OCI-LY7 (cell line): ENCODE measurements at regions not wholly inside any gene's neighbourhood (a gene's known extent, or its start where the extent isn't known, plus 50 kb on each side); places are given as distances from the start of the nearest gene placed in this dataset.

Experiments used
- BruUV-seq: library from RNA; stranded (reverse); fragments of 400-500 nt; replicated peaks from 2 replicates; lab custom pipeline; 2021; lab: Mats Ljungman, UMichigan
- CTCF ChIA-PET: fragments of 300-600 bp; sonication (Branson Sonifier 250); formaldehyde crosslinking; loops from one replicate; lab custom pipeline; 2022; ENCODE audit warnings: antibody characterized with exemption; ENCODE audit not compliant: unreplicated experiment; lab: Charles Lee
- POLR2A ChIA-PET: fragments of 300-600 bp; sonication (Branson Sonifier 250); formaldehyde crosslinking; loops from one replicate; lab custom pipeline; 2022; ENCODE audit warnings: antibody characterized with exemption; lab: Charles Lee
- DNase-seq: peaks from one replicate; pipeline ENCODE4 v3.0.0-alpha.2; 2015; ENCODE audit warnings: low spot score
- H2AFZ ChIP-seq: fragments of 200-600 bp; sonication (generic), shearing (Covaris generic); 2 replicates; pipeline ENCODE4 v1.6.1; 2014; ENCODE audit warnings: mild to moderate bottlenecking, antibody characterized with exemption, low read length, moderate library complexity
- H3K27ac ChIP-seq: fragments of 200-600 bp; sonication (generic); 2 replicates; pipeline ENCODE4 v1.5.1; 2014; ENCODE audit warnings: mixed run types, low read depth, mild to moderate bottlenecking, moderate library complexity, low read length, inconsistent platforms; ENCODE audit not compliant: poor library complexity, severe bottlenecking
- H3K36me3 ChIP-seq: fragments of 200-600 bp; sonication (generic); 2 replicates; pipeline ENCODE4 v1.6.1; 2014; ENCODE audit warnings: mild to moderate bottlenecking, antibody characterized with exemption, low read length, moderate library complexity, mixed read lengths; ENCODE audit not compliant: insufficient read depth
- H3K4me1 ChIP-seq: fragments of 200-600 bp; sonication (generic); 2 replicates; pipeline ENCODE4 v1.5.1; 2014; ENCODE audit warnings: mild to moderate bottlenecking, low read length; ENCODE audit not compliant: insufficient read depth, poor library complexity, severe bottlenecking
- H3K4me2 ChIP-seq: fragments of 200-600 bp; sonication (generic); 2 replicates; pipeline ENCODE4 v1.6.1; 2014; ENCODE audit warnings: mild to moderate bottlenecking, low read length
- H3K4me3 ChIP-seq: fragments of 200-600 bp; sonication (generic); 2 replicates; pipeline ENCODE4 v1.5.1; 2014; ENCODE audit warnings: mild to moderate bottlenecking, low read depth, low read length; ENCODE audit not compliant: poor library complexity, severe bottlenecking
- H3K79me2 ChIP-seq: fragments of 200-600 bp; sonication (generic); 2 replicates; pipeline ENCODE4 v1.6.1; 2016; ENCODE audit warnings: low read depth, mild to moderate bottlenecking, low read length, moderate library complexity, mixed read lengths; ENCODE audit not compliant: insufficient read depth
- H3K9me2 ChIP-seq: fragments of 200-600 bp; sonication (generic); 2 replicates; pipeline ENCODE4 v1.6.1; 2016; ENCODE audit warnings: mild to moderate bottlenecking, low read length, mixed read lengths; ENCODE audit not compliant: insufficient read depth
- H3K9me3 ChIP-seq: fragments of 200-600 bp; sonication (generic); 2 replicates; pipeline ENCODE4 v1.6.1; 2014; ENCODE audit warnings: mild to moderate bottlenecking, mixed run types, low read length, mixed read lengths
- H4K20me1 ChIP-seq: fragments of 200-600 bp; sonication (generic); 2 replicates; pipeline ENCODE4 v1.6.1; 2014; ENCODE audit warnings: mild to moderate bottlenecking, antibody characterized with exemption, low read length, moderate library complexity, mixed read lengths; ENCODE audit not compliant: insufficient read depth
- EZH2phosphoT487 ChIP-seq: fragments of 200-600 bp; sonication (generic); IDR thresholded peaks from 2 replicates; pipeline ENCODE4 v1.6.1; 2018; ENCODE audit warnings: low read depth, borderline replicate concordance, mild to moderate bottlenecking, mixed run types, antibody characterized with exemption, low read length, moderate library complexity, mixed read lengths
- intact Hi-C: fragments of 100-400 bp; cut with micrococcal nuclease; formaldehyde crosslinking; loops from one replicate; pipeline ENCODE4 v1.10.0; 2022; ENCODE audit not compliant: unreplicated experiment
- TF ChIP-seq, protein P1 (sequence below): fragments of 200-600 bp; sonication (generic); conservative IDR thresholded peaks from 2 replicates; pipeline ENCODE4 v1.5.1; 2014; ENCODE audit warnings: mild to moderate bottlenecking, antibody characterized with exemption, low read length, moderate library complexity, mixed read lengths

DNA sequence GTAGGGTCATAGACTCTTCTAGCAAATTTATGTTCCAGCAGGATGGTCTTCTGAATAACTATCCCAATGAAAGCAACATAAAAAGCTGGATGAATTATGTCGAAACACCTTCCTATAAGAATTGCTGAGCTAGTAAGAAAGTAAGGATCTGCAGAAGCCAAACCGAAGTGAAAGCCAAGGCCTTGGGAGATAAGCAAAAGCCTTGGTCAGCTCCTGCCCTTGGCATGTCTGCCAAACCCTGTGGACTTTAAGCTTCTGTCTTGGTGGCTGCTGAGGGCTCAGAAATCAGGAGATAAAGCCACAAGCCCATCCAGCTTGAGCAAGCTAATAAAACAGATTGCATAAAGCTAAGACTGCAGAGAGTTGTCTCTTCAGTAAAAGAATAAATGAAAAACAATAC lies 81.2 kb upstream of the KCND3 start:
- POLR2A ChIA-PET, result no interaction called here
- Histone ChIP-seq H2AFZ (no peak overlapping the region), H3K4me3 (no peak overlapping the region), H3K4me2 (no peak overlapping the region), H3K4me1 (no peaks in the 10 kb centered on the region), H3K79me2 (no peaks in the 10 kb centered on the region), H3K9me3 (peaks cover 10% of the 10 kb centered on the region; the same call in 1 of the 2 replicates), H3K27ac (no peak overlapping the region), H3K36me3 (no peaks in the 10 kb centered on the region), H3K9me2 (no peaks in the 10 kb centered on the region), H4K20me1 (no peaks in the 10 kb centered on the region)
- TF ChIP-seq EZH2phosphoT487, result no peak
- intact Hi-C loops, result no loop called here
- BruUV-seq, result no TSS peak
- DNase-seq, result no peak
- CTCF ChIA-PET, result no interaction called here

DNA sequence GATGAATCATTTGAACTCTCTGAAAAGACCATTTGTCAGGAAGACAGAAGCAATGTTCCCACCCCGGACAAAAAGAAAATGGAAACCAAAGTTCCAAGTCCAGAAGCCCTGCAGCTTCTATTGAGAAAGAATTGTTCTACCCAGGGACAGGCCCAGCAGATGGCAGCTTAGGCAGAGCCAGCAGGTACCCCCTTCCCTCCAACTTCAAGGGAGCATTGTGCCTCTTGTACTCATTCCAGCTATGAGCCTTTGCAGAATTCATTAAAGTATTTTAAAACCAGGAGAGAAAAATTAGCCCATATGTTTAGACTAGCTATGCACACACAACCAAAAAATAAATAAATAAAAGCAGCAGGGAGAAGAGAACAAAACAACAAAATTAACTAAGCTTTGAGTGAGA lies 85.2 kb upstream of the KCND3 start:
- intact Hi-C loops, result no loop called here
- Histone ChIP-seq H3K27ac (no peak overlapping the region), H3K9me2 (no peaks in the 10 kb centered on the region), H3K4me2 (no peak overlapping the region), H3K4me1 (no peaks in the 10 kb centered on the region), H3K79me2 (no peaks in the 10 kb centered on the region), H3K4me3 (no peak overlapping the region), H4K20me1 (no peaks in the 10 kb centered on the region), H3K9me3 (peaks cover 10% of the 10 kb centered on the region; the same call in 1 of the 2 replicates), H2AFZ (no peak overlapping the region), H3K36me3 (no peaks in the 10 kb centered on the region)
- ChIA-PET CTCF (no interaction called here), POLR2A (interaction anchor here (0.8 kb wide), 1 partner anchor 22 kb away, joined by 3 read pairs; no protein-coding TSS in a partner anchor)
- TF ChIP-seq EZH2phosphoT487, result no peak
- TF ChIP-seq, protein P1, sequence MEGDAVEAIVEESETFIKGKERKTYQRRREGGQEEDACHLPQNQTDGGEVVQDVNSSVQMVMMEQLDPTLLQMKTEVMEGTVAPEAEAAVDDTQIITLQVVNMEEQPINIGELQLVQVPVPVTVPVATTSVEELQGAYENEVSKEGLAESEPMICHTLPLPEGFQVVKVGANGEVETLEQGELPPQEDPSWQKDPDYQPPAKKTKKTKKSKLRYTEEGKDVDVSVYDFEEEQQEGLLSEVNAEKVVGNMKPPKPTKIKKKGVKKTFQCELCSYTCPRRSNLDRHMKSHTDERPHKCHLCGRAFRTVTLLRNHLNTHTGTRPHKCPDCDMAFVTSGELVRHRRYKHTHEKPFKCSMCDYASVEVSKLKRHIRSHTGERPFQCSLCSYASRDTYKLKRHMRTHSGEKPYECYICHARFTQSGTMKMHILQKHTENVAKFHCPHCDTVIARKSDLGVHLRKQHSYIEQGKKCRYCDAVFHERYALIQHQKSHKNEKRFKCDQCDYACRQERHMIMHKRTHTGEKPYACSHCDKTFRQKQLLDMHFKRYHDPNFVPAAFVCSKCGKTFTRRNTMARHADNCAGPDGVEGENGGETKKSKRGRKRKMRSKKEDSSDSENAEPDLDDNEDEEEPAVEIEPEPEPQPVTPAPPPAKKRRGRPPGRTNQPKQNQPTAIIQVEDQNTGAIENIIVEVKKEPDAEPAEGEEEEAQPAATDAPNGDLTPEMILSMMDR, result no peak
- no peak for DNase-seq
- no TSS peak for BruUV-seq

DNA sequence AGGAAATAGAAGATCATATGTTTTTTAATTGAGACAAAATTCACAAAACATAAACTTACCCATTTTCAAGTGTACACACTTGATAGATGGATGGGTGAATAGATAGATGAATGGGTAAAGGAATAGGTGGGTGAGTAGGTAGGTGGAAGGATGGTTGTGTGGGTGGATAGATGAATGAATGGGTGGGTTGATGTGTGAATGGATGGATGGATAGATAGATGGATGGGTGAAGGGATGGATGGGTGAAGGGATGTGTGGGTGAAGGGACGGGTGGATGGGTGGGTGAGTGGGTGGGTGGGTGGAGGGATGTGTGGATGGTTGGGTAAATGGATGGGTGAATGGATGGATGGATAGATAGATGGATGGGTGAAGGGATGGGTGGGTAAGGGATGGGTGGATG lies 86.1 kb upstream of the KCND3 start:
- H4K20me1 ChIP-seq, result no peaks in the 10 kb centered on the region
- POLR2A ChIA-PET, result no interaction called here
- H3K9me2 ChIP-seq, result no peaks in the 10 kb centered on the region
- H3K79me2 ChIP-seq, result no peaks in the 10 kb centered on the region
- no peak overlapping the region for H3K27ac ChIP-seq
- no peak for TF ChIP-seq EZH2phosphoT487
- TF ChIP-seq, protein P1, result no peak
- no peaks in the 10 kb centered on the region for H3K36me3 ChIP-seq
- peaks cover 10% of the 10 kb centered on the region; the same call in 1 of the 2 replicates for H3K9me3 ChIP-seq
- CTCF ChIA-PET, result no interaction called here
- intact Hi-C loops, result no loop called here
- H2AFZ ChIP-seq, result no peak overlapping the region
- DNase-seq, result no peak
- H3K4me1 ChIP-seq, result no peaks in the 10 kb centered on the region
- no peak overlapping the region for H3K4me3 ChIP-seq
- BruUV-seq, result no TSS peak
- no peak overlapping the region for H3K4me2 ChIP-seq
